ENCODE measurements at regions not wholly inside any gene's neighbourhood (a gene's known extent, or its start where the extent isn't known, plus 50 kb on each side); places are given as distances from the start of the nearest gene placed in this dataset.

GRCh38 chr18:44054514-44054913 lies 626.2 kb upstream of the SETBP1 start:
- TF ChIP-seq POLR2AphosphoS5 (IDR thresholded peaks at IDR 0.05) (no peak), CTCF (IDR thresholded peaks at IDR 0.05) (no peak), EP300 (IDR thresholded peaks at IDR 0.05) (no peak), POLR2A (IDR thresholded peaks at IDR 0.05) (no peak)
